D721Med (cell line): ENCODE measurements at regions not wholly inside any gene's neighbourhood (a gene's known extent, or its start where the extent isn't known, plus 50 kb on each side); places are given as distances from the start of the nearest gene placed in this dataset.

Source experiments
- DNase-seq: peaks from one replicate; pipeline ENCODE4 v3.0.0; 2011; ENCODE audit warnings: low spot score; ENCODE audit not compliant: insufficient read length
- FAIRE-seq: peaks from 2 replicates; lab custom pipeline; 2011; peaks lifted over from hg19 to GRCh38; lab: Jason Lieb, UNC
- CTCF ChIP-seq: IDR thresholded peaks from 2 replicates; pipeline ENCODE4 v1.5.1; 2012; ENCODE audit warnings: mild to moderate bottlenecking, control low read depth; ENCODE audit not compliant: insufficient read depth; ENCODE audit errors: missing control alignments

GRCh38 chr9:105129731-105130130, 114.7 kb upstream of the SLC44A1 start:
- DNase-seq (no peak), FAIRE-seq (no peak)
- no peak for TF ChIP-seq CTCF

- DNase-seq = no peak
- FAIRE-seq = no peak
- no peak for TF ChIP-seq CTCF
These were observed 112.5 kb upstream of the SLC44A1 start for GRCh38 chr9:105131981-105132380.

- TF ChIP-seq CTCF = no peak
- no peak for DNase-seq
- no peak for FAIRE-seq
These were observed 111.8 kb upstream of the SLC44A1 start for GRCh38 chr9:105132606-105133005.

GRCh38 chr9:105138306-105138801, 106.1 kb upstream of the SLC44A1 start:
- no peak for TF ChIP-seq CTCF
- DNase-seq = no peak
- no peak for FAIRE-seq

- FAIRE-seq (no peak), DNase-seq (no peak)
- TF ChIP-seq CTCF = no peak
These were observed 103.1 kb upstream of the SLC44A1 start for GRCh38 chr9:105141146-105141975.

GRCh38 chr9:105141976-105142250, 102.5 kb upstream of the SLC44A1 start:
- FAIRE-seq = no peak
- DNase-seq = no peak
- TF ChIP-seq CTCF = no peak

- no peak for TF ChIP-seq CTCF
- DNase-seq (no peak), FAIRE-seq (no peak)
These were observed 101.9 kb upstream of the SLC44A1 start for GRCh38 chr9:105142406-105143135.
